AG04450 (cell line): ENCODE measurements at regions not wholly inside any gene's neighbourhood (a gene's known extent, or its start where the extent isn't known, plus 50 kb on each side); places are given as distances from the start of the nearest gene placed in this dataset.

Source experiments
- CTCF ChIA-PET: fragments of 300-600, 350-600 bp; formaldehyde crosslinking; extraction: SDS; loops from one replicate; lab custom pipeline; 2022; ENCODE audit warnings: antibody characterized with exemption, inconsistent platforms; lab: Charles Lee
- POLR2A ChIA-PET: fragments of 350-600 bp; formaldehyde crosslinking; extraction: SDS; loops from one replicate; lab custom pipeline; 2021; ENCODE audit warnings: antibody characterized with exemption, inconsistent platforms; lab: Yijun Ruan, JAX
- DNase-seq: peaks from one replicate; pipeline ENCODE4 v3.0.0-alpha.2; 2011; ENCODE audit warnings: low read depth, low spot score
- H3K27ac ChIP-seq: one replicate; pipeline ENCODE4 v1.5.1; 2012; ENCODE audit warnings: low read depth, low read length, control low read depth
- H3K27me3 ChIP-seq: one replicate; pipeline ENCODE4 v1.6.0; 2012; ENCODE audit warnings: low read length; ENCODE audit not compliant: control insufficient read depth, insufficient read depth
- H3K4me3 ChIP-seq: 2 replicates; pipeline ENCODE4 v1.5.1; 2011; ENCODE audit warnings: mild to moderate bottlenecking, low read depth, low read length, control low read depth
- H3K9me3 ChIP-seq: 2 replicates; pipeline ENCODE4 v1.5.1; 2012; ENCODE audit warnings: low read length; ENCODE audit not compliant: control insufficient read depth, insufficient read depth
- TF ChIP-seq, protein P1 (sequence below): IDR thresholded peaks from 2 replicates; pipeline ENCODE4 v1.5.1; 2011; ENCODE audit warnings: low read depth, low read length, control low read depth, inconsistent platforms

DNA sequence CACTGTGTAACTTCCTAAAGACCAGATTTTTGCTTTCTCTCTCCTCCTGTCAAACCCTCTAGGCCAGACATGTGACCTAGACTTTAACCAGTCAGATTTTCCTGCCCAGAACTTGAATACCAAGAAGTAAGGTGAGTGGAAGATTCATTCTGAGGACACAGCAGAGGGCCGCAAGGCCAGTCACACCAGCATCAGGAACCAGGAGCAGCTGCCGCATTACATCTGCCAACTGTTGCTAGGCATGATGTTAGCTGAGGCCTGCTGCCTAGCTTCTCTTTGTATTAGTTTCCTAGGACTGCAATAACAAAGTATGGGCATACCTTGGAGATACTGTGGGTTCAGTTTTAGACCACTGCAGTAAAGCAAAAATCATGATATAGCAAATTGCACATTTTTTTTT is 101.9 kb upstream of the BMP4 start:
- DNase-seq, result no peak
- Histone ChIP-seq H3K9me3 (no peaks in the 10 kb centered on the region), H3K4me3 (no peak overlapping the region), H3K27ac (no peak overlapping the region), H3K27me3 (no peaks in the 10 kb centered on the region)
- ChIA-PET CTCF (no interaction called here), POLR2A (no interaction called here)
- TF ChIP-seq, protein P1, sequence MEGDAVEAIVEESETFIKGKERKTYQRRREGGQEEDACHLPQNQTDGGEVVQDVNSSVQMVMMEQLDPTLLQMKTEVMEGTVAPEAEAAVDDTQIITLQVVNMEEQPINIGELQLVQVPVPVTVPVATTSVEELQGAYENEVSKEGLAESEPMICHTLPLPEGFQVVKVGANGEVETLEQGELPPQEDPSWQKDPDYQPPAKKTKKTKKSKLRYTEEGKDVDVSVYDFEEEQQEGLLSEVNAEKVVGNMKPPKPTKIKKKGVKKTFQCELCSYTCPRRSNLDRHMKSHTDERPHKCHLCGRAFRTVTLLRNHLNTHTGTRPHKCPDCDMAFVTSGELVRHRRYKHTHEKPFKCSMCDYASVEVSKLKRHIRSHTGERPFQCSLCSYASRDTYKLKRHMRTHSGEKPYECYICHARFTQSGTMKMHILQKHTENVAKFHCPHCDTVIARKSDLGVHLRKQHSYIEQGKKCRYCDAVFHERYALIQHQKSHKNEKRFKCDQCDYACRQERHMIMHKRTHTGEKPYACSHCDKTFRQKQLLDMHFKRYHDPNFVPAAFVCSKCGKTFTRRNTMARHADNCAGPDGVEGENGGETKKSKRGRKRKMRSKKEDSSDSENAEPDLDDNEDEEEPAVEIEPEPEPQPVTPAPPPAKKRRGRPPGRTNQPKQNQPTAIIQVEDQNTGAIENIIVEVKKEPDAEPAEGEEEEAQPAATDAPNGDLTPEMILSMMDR, result no peak

DNA sequence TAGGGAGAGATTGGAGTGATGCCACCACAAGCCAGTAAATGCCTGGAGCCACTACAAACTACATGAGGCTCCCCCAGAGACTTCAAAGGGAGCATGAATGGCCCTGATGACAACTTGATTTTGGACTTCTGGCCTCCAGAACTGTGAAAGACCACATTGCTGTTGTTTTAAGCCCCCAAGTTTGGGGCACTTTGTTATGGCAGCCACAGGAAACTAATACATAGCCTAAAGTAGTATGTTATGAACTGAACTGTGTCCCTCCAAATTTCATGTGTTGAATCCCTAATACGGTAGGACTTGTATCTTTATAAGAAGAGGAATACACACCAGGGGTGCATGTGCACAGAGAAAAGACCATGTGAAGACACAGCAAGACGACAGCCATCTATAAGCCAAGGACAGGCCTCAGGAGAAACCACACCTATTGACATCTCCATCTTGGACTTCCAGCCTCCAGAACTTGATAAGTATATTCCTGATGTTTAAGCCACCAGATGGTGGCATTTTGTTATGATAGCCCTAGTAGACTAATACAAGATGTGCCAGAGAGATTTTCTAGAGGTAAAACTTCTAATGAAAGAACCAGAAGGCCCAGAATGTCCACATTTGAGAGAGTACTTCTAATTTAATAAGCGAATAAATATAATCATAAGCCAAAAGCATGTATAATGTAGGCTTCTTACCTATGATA is 127.1 kb upstream of the BMP4 start:
- Histone ChIP-seq H3K4me3 (no peak overlapping the region), H3K27ac (no peak overlapping the region), H3K9me3 (no peaks in the 10 kb centered on the region), H3K27me3 (no peaks in the 10 kb centered on the region)
- no peak for DNase-seq
- TF ChIP-seq, protein P1, result no peak
- ChIA-PET POLR2A (no interaction called here), CTCF (interaction anchor here (0.8 kb wide), 1 partner anchor 91 kb away, joined by 3 read pairs; no protein-coding TSS in a partner anchor)

DNA sequence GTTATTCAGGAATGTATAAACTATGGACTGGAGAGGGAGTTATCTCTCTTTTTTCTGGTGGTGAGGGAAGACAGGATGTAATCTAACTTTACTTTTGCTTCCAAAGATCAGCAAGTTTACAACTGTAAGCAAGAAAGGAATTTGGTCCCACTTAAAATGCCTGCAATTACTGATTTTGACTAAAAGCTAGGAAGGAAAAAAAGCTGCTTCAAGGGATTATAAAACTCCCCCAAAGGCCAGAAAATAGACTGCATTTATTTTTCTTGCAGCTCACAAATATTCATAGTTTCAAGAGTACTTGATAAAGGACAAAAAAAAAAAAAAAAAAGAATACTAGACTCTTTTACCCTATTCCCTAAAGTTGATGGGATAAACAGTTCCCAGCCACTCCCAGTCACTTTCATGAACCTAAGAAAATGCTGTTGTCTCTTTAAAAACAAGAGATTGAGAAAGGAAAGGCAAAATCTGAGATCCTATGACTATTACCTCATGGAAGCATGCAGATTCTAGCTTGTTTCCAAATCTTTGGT is 128.7 kb upstream of the BMP4 start:
- DNase-seq, result no peak
- POLR2A ChIA-PET, result interaction anchor here (0.7 kb wide), 1 partner anchor 17 kb away, joined by 3 read pairs; no protein-coding TSS in a partner anchor
- Histone ChIP-seq H3K27me3 (no peaks in the 10 kb centered on the region), H3K4me3 (no peak overlapping the region), H3K27ac (peak overlapping the region; percentile 3), H3K9me3 (no peaks in the 10 kb centered on the region)
- CTCF ChIA-PET, result interaction anchor here (0.8 to 1.2 kb wide), 2 partner anchors 263 to 546 kb away, joined by 4 to 6 read pairs; no protein-coding TSS in a partner anchor
- TF ChIP-seq, protein P1, result no peak

DNA sequence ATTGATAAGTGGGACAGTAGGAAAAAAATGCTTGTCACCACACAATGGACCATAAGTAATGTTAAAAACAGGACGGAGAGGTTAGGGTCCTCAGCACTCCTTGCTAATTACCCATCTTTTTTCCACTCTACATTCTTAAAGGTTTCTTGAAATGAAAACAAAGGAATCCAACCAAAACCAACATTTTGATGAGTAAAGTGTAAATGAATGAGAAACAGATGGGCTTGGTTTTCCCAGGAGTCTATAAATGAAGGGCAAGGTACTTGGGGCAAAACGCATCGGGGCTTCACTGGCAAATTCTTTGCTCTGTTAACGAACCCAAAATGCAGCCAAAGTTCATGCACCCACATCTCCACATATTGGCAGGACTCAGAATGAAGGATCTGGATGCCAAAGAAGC is 129.2 kb upstream of the BMP4 start:
- DNase-seq, result no peak
- ChIA-PET CTCF (interaction anchor here (1.0 to 1.6 kb wide), 3 partner anchors 10 to 262 kb away, joined by 3 to 4 read pairs (median 3); no protein-coding TSS in a partner anchor), POLR2A (interaction anchor here (0.7 kb wide), 1 partner anchor 17 kb away, joined by 3 read pairs; no protein-coding TSS in a partner anchor)
- TF ChIP-seq, protein P1, result no peak
- Histone ChIP-seq H3K27me3 (no peaks in the 10 kb centered on the region), H3K4me3 (no peak overlapping the region), H3K27ac (peak overlapping the region; percentile 3), H3K9me3 (no peaks in the 10 kb centered on the region)

DNA sequence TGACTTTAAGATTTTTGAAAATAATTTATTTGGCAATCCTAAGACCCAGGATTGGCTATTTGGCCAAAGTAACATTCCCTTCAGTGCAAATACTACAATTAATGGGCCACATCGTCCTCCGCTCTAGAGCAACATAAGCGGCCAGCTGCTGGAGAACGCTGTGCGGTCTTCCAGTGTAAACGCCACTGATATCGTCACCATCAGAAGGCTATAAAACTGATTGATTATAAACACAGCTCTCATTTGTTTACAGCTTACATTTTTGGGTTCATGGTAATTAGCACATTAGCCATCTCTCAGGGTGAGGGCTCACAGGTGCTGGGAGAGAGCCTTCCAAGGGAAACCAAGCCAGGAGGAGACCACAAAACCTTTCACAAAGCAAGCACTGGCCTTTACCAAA is 130.1 kb upstream of the BMP4 start:
- Histone ChIP-seq H3K9me3 (no peaks in the 10 kb centered on the region), H3K27me3 (no peaks in the 10 kb centered on the region), H3K4me3 (no peak overlapping the region), H3K27ac (no peak overlapping the region)
- CTCF ChIA-PET, result interaction anchor here (1.0 to 1.6 kb wide), 2 partner anchors 9 to 242 kb away, joined by 3 read pairs; no protein-coding TSS in a partner anchor
- TF ChIP-seq, protein P1, result no peak
- DNase-seq, result no peak
- POLR2A ChIA-PET, result no interaction called here
